Mesothelial cell of epicardium (in vitro differentiated cells): ENCODE measurements at regions not wholly inside any gene's neighbourhood (a gene's known extent, or its start where the extent isn't known, plus 50 kb on each side); places are given as distances from the start of the nearest gene placed in this dataset.

Experiments used
- DNase-seq, 2 experiments: peaks; one replicate each; pipeline ENCODE4 v3.0.0; 2021; ENCODE audit warnings: low spot score in 2 of 2; ENCODE audit not compliant: unreplicated experiment in 2 of 2
- H3K27ac Mint-ChIP-seq: 2 replicates; pipeline ENCODE4 v1.8.0; 2021; ENCODE audit warnings: mixed read lengths
- H3K27me3 Mint-ChIP-seq: 2 replicates; pipeline ENCODE4 v1.8.0; 2021; ENCODE audit warnings: low read depth, mixed read lengths
- H3K36me3 Mint-ChIP-seq: 2 replicates; pipeline ENCODE4 v1.8.0; 2021; ENCODE audit warnings: mixed read lengths
- H3K4me1 Mint-ChIP-seq: 2 replicates; pipeline ENCODE4 v1.8.0; 2021; ENCODE audit warnings: mixed read lengths
- H3K4me3 Mint-ChIP-seq: 2 replicates; pipeline ENCODE4 v1.8.0; 2021; ENCODE audit warnings: mild to moderate bottlenecking, moderate library complexity, mixed read lengths
- H3K9me3 Mint-ChIP-seq: 2 replicates; pipeline ENCODE4 v1.8.0; 2021; ENCODE audit warnings: mixed read lengths
- TF ChIP-seq, protein P1 (sequence below): fragments of 200-600 bp; sonication (generic); IDR thresholded peaks from one replicate; pipeline ENCODE4 v1.5.0; 2021; ENCODE audit warnings: antibody characterized with exemption; ENCODE audit not compliant: unreplicated experiment

DNA sequence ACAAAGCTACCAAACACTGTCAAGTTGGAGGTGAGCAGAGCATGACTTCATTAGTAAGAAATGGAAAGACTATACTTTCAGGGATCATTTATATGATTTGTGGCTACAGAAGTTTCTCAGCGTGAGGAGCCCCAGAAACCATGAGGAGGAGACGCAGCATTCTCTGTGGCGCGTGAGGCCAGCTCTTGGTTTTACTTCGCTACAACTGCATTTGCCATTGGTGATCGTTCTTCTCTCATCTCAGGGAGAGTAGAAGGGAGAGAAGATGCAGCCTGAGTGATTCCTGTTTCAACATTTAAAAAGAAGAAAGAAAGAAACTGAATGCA is 94.5 kb upstream of the ATP1A1 start:
- no peak overlapping the region for H3K27ac Mint-ChIP-seq
- H3K36me3 Mint-ChIP-seq: no peaks in the 10 kb centered on the region
- TF ChIP-seq, protein P1, sequence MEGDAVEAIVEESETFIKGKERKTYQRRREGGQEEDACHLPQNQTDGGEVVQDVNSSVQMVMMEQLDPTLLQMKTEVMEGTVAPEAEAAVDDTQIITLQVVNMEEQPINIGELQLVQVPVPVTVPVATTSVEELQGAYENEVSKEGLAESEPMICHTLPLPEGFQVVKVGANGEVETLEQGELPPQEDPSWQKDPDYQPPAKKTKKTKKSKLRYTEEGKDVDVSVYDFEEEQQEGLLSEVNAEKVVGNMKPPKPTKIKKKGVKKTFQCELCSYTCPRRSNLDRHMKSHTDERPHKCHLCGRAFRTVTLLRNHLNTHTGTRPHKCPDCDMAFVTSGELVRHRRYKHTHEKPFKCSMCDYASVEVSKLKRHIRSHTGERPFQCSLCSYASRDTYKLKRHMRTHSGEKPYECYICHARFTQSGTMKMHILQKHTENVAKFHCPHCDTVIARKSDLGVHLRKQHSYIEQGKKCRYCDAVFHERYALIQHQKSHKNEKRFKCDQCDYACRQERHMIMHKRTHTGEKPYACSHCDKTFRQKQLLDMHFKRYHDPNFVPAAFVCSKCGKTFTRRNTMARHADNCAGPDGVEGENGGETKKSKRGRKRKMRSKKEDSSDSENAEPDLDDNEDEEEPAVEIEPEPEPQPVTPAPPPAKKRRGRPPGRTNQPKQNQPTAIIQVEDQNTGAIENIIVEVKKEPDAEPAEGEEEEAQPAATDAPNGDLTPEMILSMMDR: no peak
- H3K4me1 Mint-ChIP-seq: peaks cover 4% of the 10 kb centered on the region
- H3K9me3 Mint-ChIP-seq: peaks cover 17% of the 10 kb centered on the region
- H3K27me3 Mint-ChIP-seq: no peaks in the 10 kb centered on the region
- DNase-seq: no peak
- H3K4me3 Mint-ChIP-seq: no peak overlapping the region

DNA sequence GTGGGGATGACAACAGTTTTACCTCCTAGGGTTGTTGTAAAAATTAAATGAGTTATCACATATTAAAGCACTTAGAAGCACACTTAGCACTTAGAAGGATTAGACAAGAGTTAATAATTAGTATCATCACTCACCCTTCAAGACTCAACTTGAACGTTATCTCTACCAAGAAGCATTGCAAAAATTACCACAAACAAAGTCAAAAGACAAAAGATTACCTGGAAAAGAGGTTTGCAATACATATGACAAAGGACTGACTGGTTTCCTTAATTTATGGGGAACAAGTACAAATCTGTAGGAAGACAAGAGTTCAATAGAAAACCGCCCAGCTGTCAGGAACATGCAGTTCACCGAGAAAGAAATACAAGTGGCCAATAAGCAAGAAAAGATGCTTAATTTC is 93.3 kb upstream of the ATP1A1 start:
- no peak for DNase-seq
- Mint-ChIP-seq H3K4me1 (peaks cover 4% of the 10 kb centered on the region), H3K9me3 (peaks cover 21% of the 10 kb centered on the region), H3K36me3 (no peaks in the 10 kb centered on the region), H3K27me3 (no peaks in the 10 kb centered on the region), H3K4me3 (no peak overlapping the region), H3K27ac (no peak overlapping the region)
- TF ChIP-seq, protein P1: no peak

DNA sequence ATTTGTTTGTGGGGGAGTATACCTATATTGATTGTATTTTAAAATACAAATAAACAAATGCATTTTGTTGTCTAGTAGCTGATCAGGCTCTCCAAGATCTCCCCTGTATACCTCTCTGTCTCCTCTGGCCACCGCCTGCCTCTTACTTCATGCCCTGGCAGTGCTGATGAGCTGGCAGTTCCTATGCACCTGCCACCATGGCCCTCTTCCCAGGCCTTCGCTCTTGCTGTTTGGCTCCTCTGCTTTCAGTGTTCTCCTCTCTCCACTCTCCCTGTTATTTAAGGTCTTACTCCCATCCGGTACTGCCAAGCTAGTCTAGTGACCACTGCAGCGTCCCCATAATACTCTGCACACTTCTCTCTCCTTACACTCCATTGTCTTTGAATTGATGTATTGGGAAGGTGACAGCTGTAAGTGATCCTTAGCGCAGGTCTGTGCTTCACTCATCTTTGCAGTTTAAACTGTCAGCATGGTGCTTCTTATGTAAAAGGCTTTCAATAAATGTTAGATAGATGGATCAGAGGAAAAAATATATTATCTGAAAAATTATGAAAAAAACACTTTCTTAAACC is 88.1 kb upstream of the ATP1A1 start:
- Mint-ChIP-seq H3K36me3 (no peaks in the 10 kb centered on the region), H3K4me3 (no peak overlapping the region), H3K27me3 (no peaks in the 10 kb centered on the region), H3K4me1 (peaks cover 16% of the 10 kb centered on the region), H3K27ac (no peak overlapping the region), H3K9me3 (peaks cover 23% of the 10 kb centered on the region)
- TF ChIP-seq, protein P1: no peak
- no peak for DNase-seq

DNA sequence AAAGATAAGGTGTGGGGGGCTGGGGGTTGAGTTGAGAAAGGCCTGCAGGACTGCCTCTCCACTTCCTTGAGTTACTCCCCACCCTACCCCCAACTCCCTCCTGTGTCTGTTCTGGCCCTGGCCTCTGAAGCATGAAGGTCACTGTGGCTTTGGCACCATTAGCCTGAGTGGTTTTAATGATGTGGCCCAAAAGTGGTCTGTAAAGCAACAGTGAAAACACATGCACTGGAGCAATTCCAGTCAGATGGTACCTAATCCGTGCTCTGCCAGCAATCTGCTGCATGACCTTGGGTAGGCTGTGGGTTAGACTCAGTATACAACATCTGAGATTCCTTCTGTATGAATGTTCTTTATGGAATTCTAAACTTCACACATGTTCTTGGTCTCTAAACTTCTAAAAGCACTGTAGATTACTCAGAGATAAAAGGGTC is 86.5 kb upstream of the ATP1A1 start:
- DNase-seq: no peak

DNA sequence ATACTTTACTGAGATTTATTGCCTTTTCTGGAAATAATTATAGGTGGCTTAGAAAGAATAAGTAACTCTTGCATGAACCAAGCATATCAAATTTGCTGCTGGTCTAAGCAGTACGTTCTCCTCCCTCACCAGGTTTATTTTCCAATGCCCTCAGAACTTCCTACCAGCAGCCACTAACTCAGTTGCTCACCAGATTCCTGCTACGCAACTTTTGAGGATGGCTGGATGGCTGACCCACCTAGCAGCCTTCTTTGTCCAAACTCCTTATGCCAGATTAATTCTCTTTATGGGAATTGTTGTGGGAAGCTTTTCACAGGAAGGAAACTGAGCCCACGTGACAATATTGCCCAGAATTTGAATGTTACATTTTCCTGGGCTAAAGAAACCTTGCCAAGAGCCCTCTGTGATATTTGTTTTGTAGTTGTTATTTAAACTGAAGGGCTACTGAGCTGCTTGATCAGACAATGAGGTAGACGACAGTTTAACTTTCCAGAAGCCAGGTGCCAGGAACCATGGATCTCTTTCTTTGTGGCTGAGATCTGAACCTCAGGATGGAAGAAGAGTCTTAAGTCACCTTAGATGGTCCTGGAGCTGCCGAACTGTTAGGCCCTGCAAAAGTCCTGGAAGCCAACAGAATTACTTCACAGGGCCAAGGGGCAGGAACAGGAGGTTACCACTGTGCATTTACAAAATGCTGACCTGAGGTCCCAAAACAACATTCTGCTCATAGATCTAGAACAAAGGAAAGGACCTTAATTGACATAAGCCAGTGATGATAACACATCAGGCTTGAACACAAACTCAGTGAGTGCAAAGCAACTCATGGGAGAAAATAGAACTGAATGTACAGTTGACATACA is 85.5 kb upstream of the ATP1A1 start:
- H3K36me3 Mint-ChIP-seq: no peaks in the 10 kb centered on the region
- H3K4me3 Mint-ChIP-seq: no peak overlapping the region
- peaks cover 12% of the 10 kb centered on the region for H3K9me3 Mint-ChIP-seq
- no peak overlapping the region for H3K27ac Mint-ChIP-seq
- no peaks in the 10 kb centered on the region for H3K27me3 Mint-ChIP-seq
- TF ChIP-seq, protein P1: no peak
- no peak for DNase-seq
- H3K4me1 Mint-ChIP-seq: peaks cover 28% of the 10 kb centered on the region

More for the DNA sequence above, 86.5 kb upstream of the ATP1A1 start:
- Mint-ChIP-seq H3K27ac (no peak overlapping the region), H3K4me3 (no peak overlapping the region), H3K36me3 (no peaks in the 10 kb centered on the region), H3K27me3 (no peaks in the 10 kb centered on the region), H3K4me1 (peaks cover 28% of the 10 kb centered on the region), H3K9me3 (peaks cover 17% of the 10 kb centered on the region)
- TF ChIP-seq, protein P1: no peak
